Activated naive CD4-positive, alpha-beta T cell treated with anti-CD3 and anti-CD28 coated beads, Interleukin-2, amount 50 U/mL, for 72 hours (primary cell): ENCODE measurements at regions not wholly inside any gene's neighbourhood (a gene's known extent, or its start where the extent isn't known, plus 50 kb on each side); places are given as distances from the start of the nearest gene placed in this dataset.
A peak's percentile ranks its signal among the peaks of the same experiment; 100 is the strongest.
"Not testable (repeated sequence)": the region's sequence is repeated elsewhere in the genome, so short reads cannot be mapped to it uniquely, and the experiment has no call there.

Experiments
- ATAC-seq, 2 donors: fragments of 150-1000 bp; cut with Tn5 transposase; 2 replicates each; pipeline ENCODE4 v1.10.0; 2021; ENCODE audit warnings: mild to moderate bottlenecking in 2 of 2, moderate library complexity in 2 of 2
- DNase-seq, 2 donors: peaks; one replicate each; pipeline ENCODE4 v3.0.0; 2021 to 2022; ENCODE audit warnings: low spot score in 2 of 2
- H3K27ac Mint-ChIP-seq, 2 donors: one replicate each; pipeline ENCODE4 v1.8.0; 2022; ENCODE audit warnings: mild to moderate bottlenecking in 2 of 2, mixed read lengths in 2 of 2
- H3K36me3 Mint-ChIP-seq, 2 donors: one replicate each; pipeline ENCODE4 v1.8.0; 2022; ENCODE audit warnings: mixed read lengths in 2 of 2
- H3K9me3 Mint-ChIP-seq, 2 donors: one replicate each; pipeline ENCODE4 v1.8.0; 2022; ENCODE audit warnings: mixed read lengths in 2 of 2

DNA sequence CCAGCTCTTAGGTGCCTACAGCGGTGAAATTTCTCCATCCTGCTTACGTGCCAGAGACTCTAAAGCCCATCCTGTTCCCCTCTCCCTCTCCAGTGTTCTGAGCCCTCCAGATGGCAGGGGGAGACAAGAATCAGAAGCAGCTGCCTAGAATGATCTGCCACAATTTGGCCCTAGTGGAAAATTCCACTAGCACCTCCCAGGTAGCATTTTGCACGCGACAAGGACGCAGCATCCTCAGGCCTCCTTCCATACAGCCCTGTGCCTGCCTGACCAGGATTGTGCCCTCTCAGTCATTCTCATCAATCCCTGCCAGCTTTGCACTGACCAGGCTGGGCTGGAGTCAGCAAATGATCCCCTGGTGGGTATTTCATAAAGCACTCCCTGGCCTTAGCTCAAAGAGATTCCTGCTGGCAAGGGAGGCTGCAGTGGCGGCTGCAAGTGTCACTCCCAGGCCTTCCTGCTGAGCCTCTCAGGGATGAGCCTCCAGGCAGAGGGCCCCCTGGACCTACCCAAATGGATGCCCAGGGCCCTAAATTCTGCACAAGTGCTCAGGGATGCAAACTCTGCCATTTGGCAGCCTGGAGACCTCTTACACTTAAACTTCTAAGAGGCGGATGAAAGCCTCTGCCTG is 130.2 kb upstream of the ATP2B2 start:
- Mint-ChIP-seq H3K27ac (no peak overlapping the region), H3K36me3 (peaks cover 8 to 13% of the 10 kb centered on the region in 2 donors), H3K9me3 (peaks cover 13 to 18% of the 10 kb centered on the region in 2 donors)
- no peak for ATAC-seq
- DNase-seq, result no peak

DNA sequence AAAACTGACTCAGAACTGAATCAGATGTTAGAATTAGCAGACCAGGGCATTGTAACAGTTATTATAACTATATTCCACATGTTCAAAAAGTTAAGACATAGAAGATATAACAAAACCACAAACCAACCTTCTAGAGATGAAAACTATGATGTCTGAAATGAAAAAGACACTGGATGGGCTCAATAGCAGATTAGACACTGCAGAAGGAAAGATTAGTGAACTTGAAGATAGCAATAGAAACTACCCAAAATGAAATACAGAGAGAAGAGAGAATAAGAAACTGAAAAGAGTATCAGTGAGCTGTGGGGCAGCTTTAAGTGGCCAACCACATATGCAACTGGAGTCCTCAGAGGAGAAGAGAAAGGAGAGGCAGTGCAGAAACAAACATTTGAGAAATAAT is 132.0 kb upstream of the ATP2B2 start:
- peaks cover 8 to 13% of the 10 kb centered on the region in 2 donors for H3K36me3 Mint-ChIP-seq
- H3K27ac Mint-ChIP-seq, result no peak overlapping the region

DNA sequence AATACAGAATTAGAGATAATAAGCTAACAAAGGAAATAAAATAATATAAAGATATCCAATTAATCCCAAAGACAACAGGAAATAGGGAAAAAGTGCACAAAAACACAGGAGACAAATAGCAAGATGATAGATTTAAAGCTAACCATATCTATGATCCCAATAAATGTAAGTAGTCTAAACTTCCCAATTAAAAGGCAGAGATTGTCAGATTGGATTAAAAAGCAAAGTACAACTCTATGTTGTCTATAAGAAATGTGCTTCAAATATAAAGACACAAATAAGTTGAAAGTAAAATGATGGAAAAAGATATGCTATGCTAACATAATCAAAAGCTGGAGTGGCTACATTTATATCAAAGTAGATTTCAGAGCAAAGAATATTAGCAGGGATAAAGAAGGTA is 133.1 kb upstream of the ATP2B2 start:
- ATAC-seq (no peak), DNase-seq (no peak)
- peaks cover 8 to 13% of the 10 kb centered on the region in 2 donors for H3K36me3 Mint-ChIP-seq
- peaks cover 13 to 18% of the 10 kb centered on the region in 2 donors for H3K9me3 Mint-ChIP-seq
- no peak overlapping the region for H3K27ac Mint-ChIP-seq

More for the DNA sequence above, 132.0 kb upstream of the ATP2B2 start:
- ATAC-seq (no peak), DNase-seq (no peak)
- H3K9me3 Mint-ChIP-seq, result peaks cover 13 to 18% of the 10 kb centered on the region in 2 donors

- ATAC-seq (no peak), DNase-seq (no peak)
- H3K27ac Mint-ChIP-seq, result no peak overlapping the region
- peaks cover 7 to 8% of the 10 kb centered on the region in 2 donors for H3K36me3 Mint-ChIP-seq
- H3K9me3 Mint-ChIP-seq, result peaks cover 8 to 18% of the 10 kb centered on the region in 2 donors
Observed at GRCh38 chr3:10641760-10642159, 136.4 kb upstream of the ATP2B2 start.

- H3K27ac Mint-ChIP-seq, result no peak overlapping the region
- DNase-seq (no peak), ATAC-seq (no peak)
- H3K9me3 Mint-ChIP-seq, result no peaks in the 10 kb centered on the region
- H3K36me3 Mint-ChIP-seq, result no peaks in the 10 kb centered on the region
Observed at GRCh38 chr3:10644189-10644588, 138.8 kb upstream of the ATP2B2 start.

DNA sequence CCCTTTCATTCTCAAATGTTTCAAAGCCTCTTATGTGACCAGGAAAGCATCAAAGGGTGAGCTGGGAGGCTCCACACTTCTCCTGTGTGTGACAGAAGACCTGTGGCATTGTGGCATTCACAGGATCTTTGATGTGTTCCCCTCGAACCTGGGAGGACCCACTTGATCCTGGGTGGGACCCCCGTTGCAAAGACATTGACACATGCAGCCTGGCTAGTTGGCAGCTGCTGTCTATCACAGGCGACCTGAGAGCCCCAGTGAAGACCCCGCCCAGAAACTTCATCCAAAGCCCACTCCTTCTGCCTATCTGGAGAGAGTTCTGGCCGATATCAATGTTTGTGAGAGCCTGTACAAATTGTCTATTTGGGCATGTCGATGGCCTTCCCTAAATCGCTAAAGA is 140.4 kb upstream of the ATP2B2 start:
- no peak overlapping the region for H3K27ac Mint-ChIP-seq
- ATAC-seq (no peak), DNase-seq (no peak)
- no peaks in the 10 kb centered on the region for H3K36me3 Mint-ChIP-seq
- no peaks in the 10 kb centered on the region for H3K9me3 Mint-ChIP-seq

- ATAC-seq (no peak), DNase-seq (no peak)
- Mint-ChIP-seq H3K9me3 (no peaks in the 10 kb centered on the region), H3K27ac (no peak overlapping the region), H3K36me3 (no peaks in the 10 kb centered on the region)
Observed at GRCh38 chr3:10646531-10647335, 141.3 kb upstream of the ATP2B2 start.

DNA sequence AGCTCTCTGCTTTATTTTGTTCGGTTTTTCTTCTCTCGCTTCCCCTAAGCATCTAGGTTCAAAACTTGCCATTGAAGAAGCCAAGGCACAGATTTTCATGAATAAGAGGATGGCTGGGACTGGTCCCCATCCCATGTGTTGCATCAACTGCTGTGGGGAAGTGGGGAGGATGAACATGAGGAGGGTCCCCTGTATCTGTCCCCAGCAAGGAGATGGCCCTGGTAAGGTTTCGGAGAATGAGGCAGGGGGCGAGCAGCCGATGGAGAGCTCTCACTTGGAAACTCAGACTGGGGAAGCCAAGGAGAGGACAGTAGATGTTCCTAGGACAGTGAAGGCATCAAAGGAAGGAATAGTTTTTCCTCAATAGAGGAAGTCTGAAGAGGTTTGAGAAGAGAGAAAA is 142.0 kb upstream of the ATP2B2 start:
- Mint-ChIP-seq H3K36me3 (no peaks in the 10 kb centered on the region), H3K27ac (no peak overlapping the region)
- DNase-seq, result no peak

GRCh38 chr3:10648181-10648580 is 142.8 kb upstream of the ATP2B2 start:
- H3K9me3 Mint-ChIP-seq, result no peaks in the 10 kb centered on the region
- DNase-seq (no peak), ATAC-seq (no peak)
- no peak overlapping the region for H3K27ac Mint-ChIP-seq
- H3K36me3 Mint-ChIP-seq, result no peaks in the 10 kb centered on the region

More for the DNA sequence above, 142.0 kb upstream of the ATP2B2 start:
- H3K9me3 Mint-ChIP-seq, result no peaks in the 10 kb centered on the region
- ATAC-seq, result no peak

DNA sequence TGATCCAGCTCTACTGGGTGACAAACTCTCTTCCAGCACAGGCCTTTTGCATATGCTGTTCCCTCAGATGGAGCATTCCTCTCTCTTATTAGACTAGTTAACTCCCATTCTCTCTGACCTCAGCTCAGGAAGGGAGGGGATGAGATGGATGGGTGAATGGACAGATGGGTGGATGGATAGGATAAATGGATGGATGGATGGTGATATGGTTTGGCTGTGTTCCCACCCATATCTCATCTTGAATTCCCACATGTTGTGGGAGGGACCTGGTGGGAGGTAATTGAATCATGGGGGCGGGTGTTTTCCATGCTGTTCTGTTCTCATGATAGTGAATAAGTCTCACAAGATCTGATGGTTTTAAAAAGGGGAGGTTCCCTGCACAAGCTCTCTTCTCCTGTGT is 144.1 kb upstream of the ATP2B2 start:
- ATAC-seq, H3K9me3 Mint-ChIP-seq, DNase-seq, H3K27ac Mint-ChIP-seq, H3K36me3 Mint-ChIP-seq: not testable (repeated sequence)

DNA sequence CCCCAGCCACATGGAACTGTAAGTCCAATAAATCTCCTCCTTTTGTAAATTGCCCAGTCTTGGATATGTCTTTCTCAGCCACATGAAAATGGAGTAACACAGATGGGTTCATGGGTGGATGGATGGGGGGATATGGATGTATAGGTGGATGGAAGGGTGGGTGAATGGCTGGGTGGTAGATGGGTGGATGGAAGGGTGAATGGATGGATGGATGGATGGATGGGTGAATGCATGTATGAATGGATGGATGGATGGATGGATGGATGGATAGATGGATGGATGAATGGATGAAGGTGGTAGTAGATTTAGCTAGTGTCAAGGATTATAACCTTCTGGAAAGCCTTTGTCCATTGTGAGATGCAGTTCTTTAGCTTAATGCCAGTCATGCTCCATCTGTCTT is 146.1 kb upstream of the ATP2B2 start:
- ATAC-seq (no peak), DNase-seq (no peak)
- Mint-ChIP-seq H3K27ac (no peak overlapping the region), H3K36me3 (no peaks in the 10 kb centered on the region), H3K9me3 (no peaks in the 10 kb centered on the region)

- DNase-seq (no peak), ATAC-seq (no peak)
- H3K36me3 Mint-ChIP-seq, result no peaks in the 10 kb centered on the region
- no peak overlapping the region for H3K27ac Mint-ChIP-seq
- H3K9me3 Mint-ChIP-seq, result peaks cover 0 to 2% of the 10 kb centered on the region in 2 donors
Observed at GRCh38 chr3:10653241-10653640, 147.9 kb upstream of the ATP2B2 start.

- ATAC-seq, result no peak
- Mint-ChIP-seq H3K36me3 (no peaks in the 10 kb centered on the region), H3K9me3 (peaks cover 0 to 4% of the 10 kb centered on the region in 2 donors), H3K27ac (peak overlapping the region in 1 of 2 donors; percentile 6)
- DNase-seq, result no peak
Observed at GRCh38 chr3:10653866-10654611, 148.7 kb upstream of the ATP2B2 start.

DNA sequence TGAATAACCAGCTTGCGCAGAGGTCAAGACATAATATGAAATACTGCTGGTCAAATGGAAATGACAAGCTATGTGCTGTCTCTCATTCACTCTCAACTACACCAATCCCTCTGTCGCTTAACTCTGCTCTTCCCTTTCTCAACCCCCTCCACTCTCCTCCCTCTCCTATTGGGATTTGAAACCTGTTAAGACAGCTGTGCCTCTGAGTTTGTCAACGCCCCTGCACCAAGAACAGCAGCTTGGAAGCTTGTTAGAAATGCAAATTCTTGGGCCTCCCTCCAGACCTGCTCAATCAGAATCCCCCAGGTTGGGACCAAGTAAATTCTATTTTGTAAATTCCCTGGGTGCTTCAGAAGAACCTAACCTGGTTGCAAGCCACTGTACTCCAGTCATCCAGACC is 149.7 kb upstream of the ATP2B2 start:
- H3K36me3 Mint-ChIP-seq, result peaks cover 0 to 4% of the 10 kb centered on the region in 2 donors

DNA sequence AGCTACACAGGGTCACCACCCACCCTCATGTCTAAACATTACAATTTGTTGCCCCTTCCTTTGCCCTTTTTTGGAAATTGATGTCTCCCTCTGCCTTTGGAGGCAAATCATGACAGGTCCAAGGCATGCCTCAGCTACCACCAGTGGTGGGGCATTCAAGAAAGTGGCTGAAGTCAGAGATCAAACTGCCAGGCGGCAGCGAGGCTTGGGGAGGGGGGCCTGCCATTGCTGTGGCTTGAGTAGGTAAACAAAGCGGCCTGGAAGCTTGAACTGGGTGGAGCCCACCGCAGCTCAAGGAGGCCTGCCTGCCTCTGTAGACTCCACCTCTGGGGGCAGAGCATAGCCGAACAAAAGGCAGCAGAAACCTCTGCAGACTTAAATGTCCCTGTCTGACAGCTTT is 152.0 kb upstream of the ATP2B2 start:
- H3K9me3 Mint-ChIP-seq, H3K27ac Mint-ChIP-seq, ATAC-seq, H3K36me3 Mint-ChIP-seq, DNase-seq: not testable (repeated sequence)

More for the DNA sequence above, 149.7 kb upstream of the ATP2B2 start:
- DNase-seq (no peak), ATAC-seq (no peak)
- Mint-ChIP-seq H3K27ac (no peak overlapping the region), H3K9me3 (peaks cover 0 to 4% of the 10 kb centered on the region in 2 donors)

- DNase-seq (no peak), ATAC-seq (no peak)
- no peaks in the 10 kb centered on the region for H3K36me3 Mint-ChIP-seq
- no peaks in the 10 kb centered on the region for H3K9me3 Mint-ChIP-seq
- no peak overlapping the region for H3K27ac Mint-ChIP-seq
Observed at GRCh38 chr3:10665592-10665991, 150.4 kb upstream of the SLC6A11 start.

DNA sequence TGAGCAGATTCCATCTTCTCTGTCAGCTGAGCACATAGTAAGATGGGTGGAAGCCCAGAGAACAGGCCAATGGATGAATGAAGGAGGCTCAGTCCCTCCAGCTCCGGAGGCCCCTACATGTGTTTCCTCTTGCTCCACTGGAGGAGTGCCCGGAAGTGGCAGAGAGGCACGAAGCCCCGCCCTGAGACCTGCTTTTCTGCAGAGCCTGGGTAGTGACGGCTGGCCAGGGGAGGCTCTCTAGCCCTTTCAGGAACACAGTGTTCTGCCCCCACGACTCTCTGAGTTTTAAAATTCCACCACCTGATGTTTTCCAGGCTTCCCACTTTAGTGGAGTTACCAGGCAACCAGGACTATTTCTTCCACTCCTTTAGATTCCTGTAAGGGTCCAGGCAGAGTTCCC is 149.4 kb upstream of the SLC6A11 start:
- no peak for ATAC-seq
- no peaks in the 10 kb centered on the region for H3K9me3 Mint-ChIP-seq
- H3K36me3 Mint-ChIP-seq, result no peaks in the 10 kb centered on the region
- H3K27ac Mint-ChIP-seq, result no peak overlapping the region
- no peak for DNase-seq
